ENCODE measurements at regions not wholly inside any gene's neighbourhood (a gene's known extent, or its start where the extent isn't known, plus 50 kb on each side); places are given as distances from the start of the nearest gene placed in this dataset.

GRCh38 chr7:118689403-118689802, 464.9 kb downstream of the ANKRD7 start:
- TF ChIP-seq POLR2AphosphoS2 (IDR thresholded peaks at IDR 0.05; ENCODE audit: low read depth, low read length): no peak
- TF ChIP-seq, protein P1, sequence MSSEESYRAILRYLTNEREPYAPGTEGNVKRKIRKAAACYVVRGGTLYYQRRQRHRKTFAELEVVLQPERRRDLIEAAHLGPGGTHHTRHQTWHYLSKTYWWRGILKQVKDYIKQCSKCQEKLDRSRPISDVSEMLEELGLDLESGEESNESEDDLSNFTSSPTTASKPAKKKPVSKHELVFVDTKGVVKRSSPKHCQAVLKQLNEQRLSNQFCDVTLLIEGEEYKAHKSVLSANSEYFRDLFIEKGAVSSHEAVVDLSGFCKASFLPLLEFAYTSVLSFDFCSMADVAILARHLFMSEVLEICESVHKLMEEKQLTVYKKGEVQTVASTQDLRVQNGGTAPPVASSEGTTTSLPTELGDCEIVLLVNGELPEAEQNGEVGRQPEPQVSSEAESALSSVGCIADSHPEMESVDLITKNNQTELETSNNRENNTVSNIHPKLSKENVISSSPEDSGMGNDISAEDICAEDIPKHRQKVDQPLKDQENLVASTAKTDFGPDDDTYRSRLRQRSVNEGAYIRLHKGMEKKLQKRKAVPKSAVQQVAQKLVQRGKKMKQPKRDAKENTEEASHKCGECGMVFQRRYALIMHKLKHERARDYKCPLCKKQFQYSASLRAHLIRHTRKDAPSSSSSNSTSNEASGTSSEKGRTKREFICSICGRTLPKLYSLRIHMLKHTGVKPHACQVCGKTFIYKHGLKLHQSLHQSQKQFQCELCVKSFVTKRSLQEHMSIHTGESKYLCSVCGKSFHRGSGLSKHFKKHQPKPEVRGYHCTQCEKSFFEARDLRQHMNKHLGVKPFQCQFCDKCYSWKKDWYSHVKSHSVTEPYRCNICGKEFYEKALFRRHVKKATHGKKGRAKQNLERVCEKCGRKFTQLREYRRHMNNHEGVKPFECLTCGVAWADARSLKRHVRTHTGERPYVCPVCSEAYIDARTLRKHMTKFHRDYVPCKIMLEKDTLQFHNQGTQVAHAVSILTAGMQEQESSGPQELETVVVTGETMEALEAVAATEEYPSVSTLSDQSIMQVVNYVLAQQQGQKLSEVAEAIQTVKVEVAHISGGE (CRISPR knock-in tag; IDR thresholded peaks at IDR 0.05): no peak
- TF ChIP-seq, protein P2, sequence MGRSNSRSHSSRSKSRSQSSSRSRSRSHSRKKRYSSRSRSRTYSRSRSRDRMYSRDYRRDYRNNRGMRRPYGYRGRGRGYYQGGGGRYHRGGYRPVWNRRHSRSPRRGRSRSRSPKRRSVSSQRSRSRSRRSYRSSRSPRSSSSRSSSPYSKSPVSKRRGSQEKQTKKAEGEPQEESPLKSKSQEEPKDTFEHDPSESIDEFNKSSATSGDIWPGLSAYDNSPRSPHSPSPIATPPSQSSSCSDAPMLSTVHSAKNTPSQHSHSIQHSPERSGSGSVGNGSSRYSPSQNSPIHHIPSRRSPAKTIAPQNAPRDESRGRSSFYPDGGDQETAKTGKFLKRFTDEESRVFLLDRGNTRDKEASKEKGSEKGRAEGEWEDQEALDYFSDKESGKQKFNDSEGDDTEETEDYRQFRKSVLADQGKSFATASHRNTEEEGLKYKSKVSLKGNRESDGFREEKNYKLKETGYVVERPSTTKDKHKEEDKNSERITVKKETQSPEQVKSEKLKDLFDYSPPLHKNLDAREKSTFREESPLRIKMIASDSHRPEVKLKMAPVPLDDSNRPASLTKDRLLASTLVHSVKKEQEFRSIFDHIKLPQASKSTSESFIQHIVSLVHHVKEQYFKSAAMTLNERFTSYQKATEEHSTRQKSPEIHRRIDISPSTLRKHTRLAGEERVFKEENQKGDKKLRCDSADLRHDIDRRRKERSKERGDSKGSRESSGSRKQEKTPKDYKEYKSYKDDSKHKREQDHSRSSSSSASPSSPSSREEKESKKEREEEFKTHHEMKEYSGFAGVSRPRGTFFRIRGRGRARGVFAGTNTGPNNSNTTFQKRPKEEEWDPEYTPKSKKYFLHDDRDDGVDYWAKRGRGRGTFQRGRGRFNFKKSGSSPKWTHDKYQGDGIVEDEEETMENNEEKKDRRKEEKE (IDR thresholded peaks at IDR 0.05): no peak
- TF ChIP-seq ASH2L (IDR thresholded peaks at IDR 0.05; ENCODE audit: borderline replicate concordance, low read depth): no peak
- TF ChIP-seq EZH2 (IDR thresholded peaks at IDR 0.05; ENCODE audit: borderline replicate concordance, control insufficient read depth, low read depth, low read length): no peak
- no peak for TF ChIP-seq CTCF (IDR thresholded peaks at IDR 0.05 in 2 of 3, conservative IDR thresholded peaks at IDR 0.05 in 1 of 3; ENCODE audit: control insufficient read depth in 2 of 3, extremely low read depth in 1 of 3, insufficient read depth in 1 of 3, low read depth in 3 of 3, low read length in 3 of 3)
- TF ChIP-seq TAF1 (IDR thresholded peaks at IDR 0.05; ENCODE audit: borderline replicate concordance, low read depth, low read length): no peak
- TF ChIP-seq FOXK2 (IDR thresholded peaks at IDR 0.05): no peak
- TF ChIP-seq SPI1 (IDR thresholded peaks at IDR 0.05; ENCODE audit: borderline replicate concordance, insufficient read depth, low read depth, low read length): no peak
- TF ChIP-seq HDAC6 (IDR thresholded peaks at IDR 0.05; ENCODE audit: unreplicated experiment): no peak
